IPS-15b (cell line): ENCODE measurements at regions not wholly inside any gene's neighbourhood (a gene's known extent, or its start where the extent isn't known, plus 50 kb on each side); places are given as distances from the start of the nearest gene placed in this dataset.

Source experiments
- H3K27me3 ChIP-seq: one replicate; pipeline ENCODE4 v1.6.1; 2013; ENCODE audit warnings: low read length; ENCODE audit not compliant: control insufficient read depth, insufficient read depth
- H3K36me3 ChIP-seq: one replicate; pipeline ENCODE4 v1.6.1; 2013; ENCODE audit warnings: low read length; ENCODE audit not compliant: control insufficient read depth, insufficient read depth
- H3K4me1 ChIP-seq: one replicate; pipeline ENCODE4 v1.6.1; 2013; ENCODE audit warnings: mild to moderate bottlenecking, low read length; ENCODE audit not compliant: control insufficient read depth, insufficient read depth
- H3K4me3 ChIP-seq: one replicate; pipeline ENCODE4 v1.5.1; 2013; ENCODE audit warnings: low read depth, low read length
- H3K9ac ChIP-seq: one replicate; pipeline ENCODE4 v1.6.1; 2013; ENCODE audit warnings: low read depth, mild to moderate bottlenecking, low read length
- H3K9me3 ChIP-seq: one replicate; pipeline ENCODE4 v1.6.1; 2013; ENCODE audit warnings: mild to moderate bottlenecking, low read length; ENCODE audit not compliant: control insufficient read depth, insufficient read depth

- Histone ChIP-seq H3K27me3 (no peaks in the 10 kb centered on the region), H3K9me3 (no peaks in the 10 kb centered on the region), H3K4me3 (no peak overlapping the region), H3K9ac (no peak overlapping the region), H3K4me1 (no peaks in the 10 kb centered on the region), H3K36me3 (no peaks in the 10 kb centered on the region)
Measured at GRCh38 chr21:35780983-35781382, 279.3 kb downstream of the SETD4 start.

GRCh38 chr21:35779690-35780570, 280.4 kb downstream of the SETD4 start:
- H3K4me1 ChIP-seq, result no peaks in the 10 kb centered on the region
- no peaks in the 10 kb centered on the region for H3K36me3 ChIP-seq
- H3K4me3 ChIP-seq, result no peak overlapping the region
- no peaks in the 10 kb centered on the region for H3K27me3 ChIP-seq
- no peak overlapping the region for H3K9ac ChIP-seq
- H3K9me3 ChIP-seq, result no peaks in the 10 kb centered on the region

GRCh38 chr21:35779167-35779566, 281.2 kb downstream of the SETD4 start:
- Histone ChIP-seq H3K4me3 (no peak overlapping the region), H3K36me3 (no peaks in the 10 kb centered on the region), H3K27me3 (no peaks in the 10 kb centered on the region), H3K9ac (no peak overlapping the region), H3K9me3 (no peaks in the 10 kb centered on the region), H3K4me1 (no peaks in the 10 kb centered on the region)

- Histone ChIP-seq H3K4me1 (no peaks in the 10 kb centered on the region), H3K9me3 (no peaks in the 10 kb centered on the region), H3K27me3 (no peaks in the 10 kb centered on the region), H3K4me3 (no peak overlapping the region), H3K36me3 (no peaks in the 10 kb centered on the region), H3K9ac (no peak overlapping the region)
Measured at GRCh38 chr21:35777081-35777480, 283.2 kb downstream of the SETD4 start.

- H3K27me3 ChIP-seq, result no peaks in the 10 kb centered on the region
- no peak overlapping the region for H3K9ac ChIP-seq
- no peaks in the 10 kb centered on the region for H3K36me3 ChIP-seq
- H3K9me3 ChIP-seq, result no peaks in the 10 kb centered on the region
- no peak overlapping the region for H3K4me3 ChIP-seq
- H3K4me1 ChIP-seq, result no peaks in the 10 kb centered on the region
Measured at GRCh38 chr21:35775778-35776544, 284.4 kb downstream of the SETD4 start.

GRCh38 chr21:35770101-35770945, 290.0 kb downstream of the SETD4 start:
- Histone ChIP-seq H3K27me3 (no peaks in the 10 kb centered on the region), H3K9ac (no peak overlapping the region), H3K9me3 (no peaks in the 10 kb centered on the region)

GRCh38 chr21:35768187-35768586, 292.1 kb downstream of the SETD4 start:
- H3K4me3 ChIP-seq, result no peak overlapping the region
- no peak overlapping the region for H3K9ac ChIP-seq
- H3K9me3 ChIP-seq, result no peaks in the 10 kb centered on the region
- no peaks in the 10 kb centered on the region for H3K36me3 ChIP-seq
- H3K27me3 ChIP-seq, result no peaks in the 10 kb centered on the region
- peaks cover 3% of the 10 kb centered on the region for H3K4me1 ChIP-seq

More at GRCh38 chr21:35770101-35770945, 290.0 kb downstream of the SETD4 start:
- H3K4me3 ChIP-seq, result no peak overlapping the region
- peaks cover 3% of the 10 kb centered on the region for H3K4me1 ChIP-seq
- no peaks in the 10 kb centered on the region for H3K36me3 ChIP-seq

- no peaks in the 10 kb centered on the region for H3K9me3 ChIP-seq
- no peak overlapping the region for H3K9ac ChIP-seq
- H3K27me3 ChIP-seq, result no peaks in the 10 kb centered on the region
- H3K4me1 ChIP-seq, result peaks cover 3% of the 10 kb centered on the region
- no peaks in the 10 kb centered on the region for H3K36me3 ChIP-seq
- no peak overlapping the region for H3K4me3 ChIP-seq
Measured at GRCh38 chr21:35764586-35764985, 295.7 kb downstream of the SETD4 start.

GRCh38 chr21:35764077-35764476, 296.2 kb downstream of the SETD4 start:
- no peaks in the 10 kb centered on the region for H3K9me3 ChIP-seq
- H3K4me3 ChIP-seq, result no peak overlapping the region
- peaks cover 3% of the 10 kb centered on the region for H3K4me1 ChIP-seq
- no peaks in the 10 kb centered on the region for H3K36me3 ChIP-seq
- H3K9ac ChIP-seq, result no peak overlapping the region
- H3K27me3 ChIP-seq, result no peaks in the 10 kb centered on the region

- Histone ChIP-seq H3K9ac (no peak overlapping the region), H3K36me3 (no peaks in the 10 kb centered on the region), H3K4me1 (no peaks in the 10 kb centered on the region), H3K9me3 (no peaks in the 10 kb centered on the region), H3K4me3 (no peak overlapping the region), H3K27me3 (no peaks in the 10 kb centered on the region)
Measured at GRCh38 chr21:35754583-35754982, 305.7 kb downstream of the SETD4 start.

GRCh38 chr21:35753308-35753707, 307.0 kb downstream of the SETD4 start:
- no peaks in the 10 kb centered on the region for H3K36me3 ChIP-seq
- no peak overlapping the region for H3K9ac ChIP-seq
- no peak overlapping the region for H3K4me3 ChIP-seq
- no peaks in the 10 kb centered on the region for H3K4me1 ChIP-seq
- H3K9me3 ChIP-seq, result no peaks in the 10 kb centered on the region
- no peaks in the 10 kb centered on the region for H3K27me3 ChIP-seq
